Glutamatergic neuron (in vitro differentiated cells): ENCODE measurements at regions not wholly inside any gene's neighbourhood (a gene's known extent, or its start where the extent isn't known, plus 50 kb on each side); places are given as distances from the start of the nearest gene placed in this dataset.
A peak's percentile ranks its signal among the peaks of the same experiment; 100 is the strongest.
"Not testable (repeated sequence)": the region's sequence is repeated elsewhere in the genome, so short reads cannot be mapped to it uniquely, and the experiment has no call there.

ENCODE experiments used
- DNase-seq: peaks from one replicate; pipeline ENCODE4 v3.0.0; 2022
- H3K27ac Mint-ChIP-seq: one replicate; pipeline ENCODE4 v1.8.0; 2020; ENCODE audit warnings: mild to moderate bottlenecking, mixed read lengths, inconsistent platforms; ENCODE audit not compliant: unreplicated experiment
- H3K27me3 Mint-ChIP-seq: one replicate; pipeline ENCODE4 v1.8.0; 2020; ENCODE audit warnings: mild to moderate bottlenecking, moderate library complexity, mixed read lengths, inconsistent platforms; ENCODE audit not compliant: unreplicated experiment
- H3K36me3 Mint-ChIP-seq: one replicate; pipeline ENCODE4 v1.8.0; 2020; ENCODE audit warnings: mild to moderate bottlenecking, mixed read lengths, inconsistent platforms; ENCODE audit not compliant: unreplicated experiment
- H3K4me1 Mint-ChIP-seq: one replicate; pipeline ENCODE4 v1.8.0; 2020; ENCODE audit warnings: mild to moderate bottlenecking, low read depth, mixed read lengths, inconsistent platforms; ENCODE audit not compliant: unreplicated experiment
- H3K4me3 Mint-ChIP-seq: one replicate; pipeline ENCODE4 v1.8.0; 2020; ENCODE audit warnings: mild to moderate bottlenecking, mixed read lengths, inconsistent platforms; ENCODE audit not compliant: unreplicated experiment
- H3K9me3 Mint-ChIP-seq: one replicate; pipeline ENCODE4 v1.8.0; 2020; ENCODE audit warnings: mild to moderate bottlenecking, moderate library complexity, mixed read lengths, inconsistent platforms; ENCODE audit not compliant: unreplicated experiment
- TF ChIP-seq, protein P1 (sequence below): fragments of 200-600 bp; sonication (generic); IDR thresholded peaks from one replicate; pipeline ENCODE4 v1.5.0; 2021; ENCODE audit not compliant: partially characterized antibody, unreplicated experiment

DNA sequence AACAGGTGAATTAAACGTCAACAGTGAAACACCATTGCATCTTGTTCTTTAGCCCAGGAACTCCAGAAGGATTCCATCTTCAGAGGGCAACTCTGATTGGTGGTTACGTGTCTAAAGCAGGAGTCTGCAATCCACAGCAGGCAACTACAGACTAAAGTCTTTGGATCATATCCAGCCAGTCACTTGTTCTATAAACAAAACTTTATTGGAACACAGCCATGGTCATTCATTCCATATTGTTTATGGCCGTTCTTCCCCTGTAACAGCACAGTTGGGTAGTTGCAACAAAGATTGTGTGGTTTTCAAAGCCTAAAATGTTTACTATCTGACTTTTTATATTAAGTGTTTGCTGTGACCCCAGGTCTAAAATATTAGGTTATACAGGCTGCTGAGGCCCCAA lies 94.7 kb upstream of the IMMP2L start:
- Mint-ChIP-seq H3K4me3 (no peak overlapping the region), H3K4me1 (no peaks in the 10 kb centered on the region), H3K27me3 (no peaks in the 10 kb centered on the region), H3K9me3 (peaks cover 5% of the 10 kb centered on the region), H3K27ac (no peak overlapping the region), H3K36me3 (peaks cover 5% of the 10 kb centered on the region)
- TF ChIP-seq, protein P1, sequence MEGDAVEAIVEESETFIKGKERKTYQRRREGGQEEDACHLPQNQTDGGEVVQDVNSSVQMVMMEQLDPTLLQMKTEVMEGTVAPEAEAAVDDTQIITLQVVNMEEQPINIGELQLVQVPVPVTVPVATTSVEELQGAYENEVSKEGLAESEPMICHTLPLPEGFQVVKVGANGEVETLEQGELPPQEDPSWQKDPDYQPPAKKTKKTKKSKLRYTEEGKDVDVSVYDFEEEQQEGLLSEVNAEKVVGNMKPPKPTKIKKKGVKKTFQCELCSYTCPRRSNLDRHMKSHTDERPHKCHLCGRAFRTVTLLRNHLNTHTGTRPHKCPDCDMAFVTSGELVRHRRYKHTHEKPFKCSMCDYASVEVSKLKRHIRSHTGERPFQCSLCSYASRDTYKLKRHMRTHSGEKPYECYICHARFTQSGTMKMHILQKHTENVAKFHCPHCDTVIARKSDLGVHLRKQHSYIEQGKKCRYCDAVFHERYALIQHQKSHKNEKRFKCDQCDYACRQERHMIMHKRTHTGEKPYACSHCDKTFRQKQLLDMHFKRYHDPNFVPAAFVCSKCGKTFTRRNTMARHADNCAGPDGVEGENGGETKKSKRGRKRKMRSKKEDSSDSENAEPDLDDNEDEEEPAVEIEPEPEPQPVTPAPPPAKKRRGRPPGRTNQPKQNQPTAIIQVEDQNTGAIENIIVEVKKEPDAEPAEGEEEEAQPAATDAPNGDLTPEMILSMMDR, result no peak
- DNase-seq, result no peak

DNA sequence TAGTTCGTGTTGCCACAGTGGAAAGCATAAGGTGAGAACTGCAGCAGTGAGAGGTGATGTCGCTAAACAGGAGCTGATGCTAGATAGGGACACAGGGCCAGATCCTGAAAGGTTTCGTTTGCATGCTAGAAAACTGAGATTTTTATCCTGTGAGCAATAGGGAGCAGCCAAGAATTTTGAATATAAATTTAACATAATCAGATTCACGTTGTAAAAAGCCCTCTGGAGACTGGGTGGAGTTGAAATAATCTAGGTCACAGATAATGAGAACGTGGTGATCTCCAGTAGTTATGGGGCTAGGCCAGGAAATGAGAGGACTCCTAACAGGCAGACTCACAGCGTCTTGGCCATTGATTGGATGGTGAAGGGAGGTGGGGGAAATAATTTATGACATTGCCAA lies 92.1 kb upstream of the IMMP2L start:
- Mint-ChIP-seq H3K36me3 (no peaks in the 10 kb centered on the region), H3K27me3 (no peaks in the 10 kb centered on the region), H3K9me3 (peaks cover 5% of the 10 kb centered on the region), H3K4me3 (no peak overlapping the region), H3K4me1 (peaks cover 4% of the 10 kb centered on the region), H3K27ac (no peak overlapping the region)
- TF ChIP-seq, protein P1, result no peak
- no peak for DNase-seq

DNA sequence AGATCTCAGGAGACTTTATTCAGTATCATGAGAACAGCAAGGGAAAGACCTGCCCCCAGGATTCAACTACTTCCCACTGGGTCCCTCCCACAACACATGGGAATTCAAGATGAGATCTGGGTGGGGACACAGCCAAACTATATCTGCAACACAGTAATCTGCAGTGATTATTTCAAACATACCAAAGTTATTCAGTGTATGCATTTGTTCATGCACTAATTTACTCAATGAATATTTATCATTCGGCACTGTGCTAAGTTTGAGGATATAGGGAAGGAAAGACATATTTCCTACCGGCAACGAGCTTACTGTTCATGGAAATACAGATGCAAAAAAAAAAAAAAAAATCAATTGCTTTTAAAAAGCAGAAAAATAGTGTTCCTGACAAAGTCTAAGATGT lies 91.6 kb upstream of the IMMP2L start:
- DNase-seq, result no peak
- Mint-ChIP-seq H3K36me3 (no peaks in the 10 kb centered on the region), H3K4me3 (no peak overlapping the region), H3K27me3 (no peaks in the 10 kb centered on the region), H3K4me1 (peaks cover 4% of the 10 kb centered on the region), H3K9me3 (peaks cover 5% of the 10 kb centered on the region), H3K27ac (no peak overlapping the region)
- TF ChIP-seq, protein P1, result no peak

DNA sequence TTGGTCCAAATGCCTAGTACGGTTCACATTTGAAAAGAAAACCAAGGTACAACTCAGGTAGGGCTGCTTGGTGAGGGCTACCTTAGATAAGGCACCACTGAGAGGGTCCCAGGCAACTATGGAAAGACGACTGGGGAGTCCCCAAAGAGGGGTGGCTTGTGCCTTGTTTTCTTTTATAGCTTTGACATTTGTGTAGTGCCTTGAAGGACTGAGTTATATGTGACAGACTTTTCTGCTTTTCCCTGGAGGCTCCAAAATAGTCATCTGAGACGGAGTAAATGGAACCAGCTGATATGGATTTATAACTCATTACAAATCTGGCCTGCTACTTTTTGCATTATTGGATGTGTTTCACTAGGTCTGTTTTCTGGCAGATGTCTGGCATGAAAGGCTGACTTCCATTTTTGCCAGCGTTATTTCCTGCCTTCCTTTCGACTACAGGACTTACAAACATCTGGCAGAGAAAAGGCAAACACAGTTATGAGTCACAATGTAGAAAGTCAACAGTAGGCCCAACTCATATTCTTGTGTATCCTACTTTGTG lies 88.2 kb upstream of the IMMP2L start:
- no peak overlapping the region for H3K4me3 Mint-ChIP-seq
- H3K4me1 Mint-ChIP-seq, result peaks cover 4% of the 10 kb centered on the region
- no peaks in the 10 kb centered on the region for H3K27me3 Mint-ChIP-seq
- H3K27ac Mint-ChIP-seq, result no peak overlapping the region
- H3K9me3 Mint-ChIP-seq, result peaks cover 5% of the 10 kb centered on the region
- H3K36me3 Mint-ChIP-seq, result no peaks in the 10 kb centered on the region
- DNase-seq, result no peak
- TF ChIP-seq, protein P1, result no peak

DNA sequence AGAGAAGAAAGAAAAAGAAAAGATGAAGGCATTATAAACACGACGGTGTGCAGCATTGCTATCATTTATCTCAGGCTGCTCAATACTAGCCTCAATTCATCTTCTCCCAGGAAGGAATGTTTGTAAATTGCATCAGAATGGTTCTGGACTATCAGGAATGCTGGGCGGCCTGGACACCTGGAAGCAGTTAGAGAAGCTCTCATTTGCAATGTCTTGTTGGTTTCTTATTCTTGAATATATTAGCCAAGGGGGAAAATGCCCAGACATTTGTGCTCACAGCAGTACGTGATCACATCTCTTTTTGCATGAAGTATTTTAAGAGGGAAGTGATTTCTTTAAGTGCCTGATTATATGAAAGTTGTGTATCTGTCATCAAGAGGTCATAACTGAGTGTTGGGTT lies 85.6 kb upstream of the IMMP2L start:
- DNase-seq, result no peak
- Mint-ChIP-seq H3K9me3 (no peaks in the 10 kb centered on the region), H3K36me3 (peaks cover 5% of the 10 kb centered on the region), H3K27me3 (no peaks in the 10 kb centered on the region), H3K4me3 (no peak overlapping the region), H3K27ac (no peak overlapping the region), H3K4me1 (peaks cover 4% of the 10 kb centered on the region)
- TF ChIP-seq, protein P1, result no peak

DNA sequence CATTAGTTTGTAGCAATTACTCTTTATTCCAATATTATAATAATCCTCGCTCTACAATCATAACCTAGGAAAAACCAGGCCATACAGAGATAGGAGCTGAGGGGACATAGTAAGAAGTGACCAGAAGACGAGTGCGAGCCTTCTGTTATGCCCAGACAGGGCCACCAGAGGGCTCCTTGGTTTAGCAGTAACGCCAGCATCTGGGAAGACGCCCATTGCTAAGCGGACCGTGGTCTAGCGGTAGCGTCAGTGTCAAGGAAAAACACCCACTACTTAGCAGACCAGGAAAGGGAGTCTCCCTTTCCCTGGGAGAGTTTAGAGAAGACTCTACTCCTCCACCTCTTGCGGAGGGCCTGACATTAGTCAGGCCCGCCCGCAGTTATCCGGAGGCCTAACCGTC lies 82.3 kb upstream of the IMMP2L start:
- not testable (repeated sequence) for H3K4me3 Mint-ChIP-seq, H3K4me1 Mint-ChIP-seq, H3K9me3 Mint-ChIP-seq, H3K36me3 Mint-ChIP-seq, H3K27me3 Mint-ChIP-seq, H3K27ac Mint-ChIP-seq
- DNase-seq, result peak; percentile 15
